GM12891 (cell line): ENCODE measurements at regions not wholly inside any gene's neighbourhood (a gene's known extent, or its start where the extent isn't known, plus 50 kb on each side); places are given as distances from the start of the nearest gene placed in this dataset.

Experiments used
- PAX5 ChIP-seq: IDR thresholded peaks from 2 replicates; pipeline ENCODE4 v1.6.1; 2011; ENCODE audit warnings: low read length, moderate library complexity, mild to moderate bottlenecking; ENCODE audit not compliant: insufficient read depth, severe bottlenecking
- POLR2A ChIP-seq: IDR thresholded peaks from 2 replicates; pipeline ENCODE4 v1.6.1; 2011; ENCODE audit warnings: low read depth, low read length, control low read depth
- POLR2AphosphoS5 ChIP-seq: IDR thresholded peaks from 2 replicates; pipeline ENCODE4 v1.6.1; 2011; ENCODE audit warnings: low read depth, low read length, control low read depth
- POU2F2 ChIP-seq: IDR thresholded peaks from 2 replicates; pipeline ENCODE4 v1.6.1; 2011; ENCODE audit warnings: low read depth, mild to moderate bottlenecking, control low read depth, low read length, moderate library complexity
- SPI1 ChIP-seq: IDR thresholded peaks from 2 replicates; pipeline ENCODE4 v1.6.1; 2011; ENCODE audit warnings: low read depth, low read length, control low read depth
- TAF1 ChIP-seq: IDR thresholded peaks from 2 replicates; pipeline ENCODE4 v1.6.1; 2011; ENCODE audit warnings: low read depth, low read length, control low read depth

DNA sequence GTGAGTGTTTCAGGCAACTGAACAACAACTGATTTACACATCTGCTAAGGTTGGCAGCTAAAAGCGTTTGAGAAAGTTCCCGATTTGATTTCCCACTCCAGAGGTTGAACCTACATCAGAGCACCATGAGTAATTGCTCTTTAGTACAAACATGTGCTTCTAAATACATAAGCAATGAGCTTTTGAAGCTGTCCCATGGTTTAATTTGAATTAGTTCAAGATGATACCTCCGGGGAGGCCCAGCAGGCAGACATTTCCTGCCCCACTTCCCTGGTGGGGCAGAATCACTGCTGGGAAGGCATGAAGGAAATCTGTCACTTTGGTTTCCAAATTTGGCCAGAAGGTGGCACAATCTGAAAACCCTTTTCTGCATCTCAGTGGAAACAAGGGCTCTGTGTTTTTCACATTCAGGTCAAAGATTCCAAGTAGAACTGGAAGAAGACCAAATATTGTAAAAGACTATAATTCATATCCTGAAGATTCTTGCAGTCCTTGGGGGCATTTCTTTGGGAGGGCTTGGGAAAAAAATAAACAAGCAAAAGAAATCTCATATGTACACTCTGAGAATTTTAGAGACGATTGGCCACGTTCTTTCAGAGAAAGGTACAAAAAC, 176.2 kb upstream of the FAM20A start:
- TF ChIP-seq POLR2A (no peak), POLR2AphosphoS5 (no peak), TAF1 (no peak), PAX5 (no peak), SPI1 (no peak), POU2F2 (no peak)
